CD4-positive, alpha-beta T cell (primary cell): ENCODE measurements at regions not wholly inside any gene's neighbourhood (a gene's known extent, or its start where the extent isn't known, plus 50 kb on each side); places are given as distances from the start of the nearest gene placed in this dataset.

Experiments
- ATAC-seq: fragments of 200-7000 bp; cut with Tn5 transposase; one replicate; pipeline ENCODE4 v1.10.0; 2022; ENCODE audit warnings: mild to moderate bottlenecking; ENCODE audit not compliant: poor library complexity
- CTCF ChIA-PET: fragments of 350-600 bp; sonication (Branson Sonifier 250); formaldehyde crosslinking; loops from one replicate; lab custom pipeline; 2021; ENCODE audit warnings: antibody characterized with exemption, inconsistent platforms; lab: Charles Lee
- POLR2A ChIA-PET: fragments of 350-600 bp; sonication (Branson Sonifier 250); formaldehyde crosslinking; loops from one replicate; lab custom pipeline; 2021; ENCODE audit warnings: antibody characterized with exemption, inconsistent platforms; lab: Charles Lee
- DNase-seq, 14 experiments: peaks; one replicate each; pipeline ENCODE4 v3.0.0-alpha.2; 2013 to 2020; ENCODE audit warnings: mixed read lengths in 2 of 14
- H3K27ac ChIP-seq, 2 donors: one replicate each; pipeline versions ENCODE4 v1.5.1 to v1.7.0; 2013; ENCODE audit warnings: low read length in 2 of 2, low read depth in 1 of 2, mild to moderate bottlenecking in 1 of 2
- H3K27me3 ChIP-seq, 2 experiments: 1 replicate in 1 of 2; 2 replicates in 1 of 2; pipeline versions ENCODE4 v1.6.1 to v1.7.0; 2013; ENCODE audit warnings: low read length in 2 of 2, control low read depth in 1 of 2, mild to moderate bottlenecking in 1 of 2, moderate library complexity in 1 of 2; ENCODE audit not compliant: insufficient read depth in 2 of 2, control insufficient read depth in 1 of 2
- H3K36me3 ChIP-seq: one replicate; pipeline ENCODE4 v1.6.1; 2013; ENCODE audit warnings: low read length, control low read depth; ENCODE audit not compliant: insufficient read depth
- H3K4me1 ChIP-seq: one replicate; pipeline ENCODE4 v1.6.1; 2013; ENCODE audit warnings: low read length, control low read depth; ENCODE audit not compliant: insufficient read depth
- H3K4me3 ChIP-seq: one replicate; pipeline ENCODE4 v1.5.1; 2013; ENCODE audit warnings: mild to moderate bottlenecking, low read length, moderate library complexity
- H3K9me3 ChIP-seq, 2 experiments: 1 replicate in 1 of 2; 2 replicates in 1 of 2; pipeline versions ENCODE4 v1.6.1 to v1.7.0; 2013; ENCODE audit warnings: low read length in 2 of 2, mild to moderate bottlenecking in 2 of 2, control low read depth in 1 of 2, moderate library complexity in 1 of 2; ENCODE audit not compliant: control insufficient read depth in 1 of 2, insufficient read depth in 1 of 2
- H3K27ac Mint-ChIP-seq: one replicate; pipeline ENCODE4 v1.8.0; 2020; ENCODE audit warnings: mixed read lengths
- H3K27me3 Mint-ChIP-seq: one replicate; pipeline ENCODE4 v1.8.0; 2021; ENCODE audit warnings: mixed read lengths
- H3K36me3 Mint-ChIP-seq: one replicate; pipeline ENCODE4 v1.8.0; 2021; ENCODE audit warnings: low read depth, mixed read lengths
- H3K4me1 Mint-ChIP-seq: one replicate; pipeline ENCODE4 v1.8.0; 2021; ENCODE audit warnings: low read depth, mixed read lengths
- H3K4me3 Mint-ChIP-seq: one replicate; pipeline ENCODE4 v1.8.0; 2020; ENCODE audit warnings: mild to moderate bottlenecking, mixed read lengths
- H3K9me3 Mint-ChIP-seq: one replicate; pipeline ENCODE4 v1.8.0; 2020; ENCODE audit warnings: mixed read lengths
- CTCF ChIP-seq: fragments of 200-600 bp; IDR thresholded peaks from one replicate; pipeline ENCODE4 v1.8.0; 2022; ENCODE audit warnings: antibody characterized with exemption, mild to moderate bottlenecking
- intact Hi-C, 2 experiments: fragments of 100-400 bp; cut with DNase I in 1 of 2; cut with micrococcal nuclease in 1 of 2; formaldehyde crosslinking; loops; one replicate each; pipeline versions ENCODE4 v1.15.1 to v1.9.0; 2023 to 2025; cut with DNase I, micrococcal nuclease

- H3K27ac Mint-ChIP-seq, result no peak overlapping the region
- ChIA-PET POLR2A (no interaction called here), CTCF (no interaction called here)
- DNase-seq, result no peak
- Histone ChIP-seq H3K27me3 (no peaks in the 10 kb centered on the region), H3K4me3 (no peak overlapping the region), H3K27ac (no peak overlapping the region), H3K9me3 (no peaks in the 10 kb centered on the region), H3K36me3 (no peaks in the 10 kb centered on the region), H3K4me1 (no peaks in the 10 kb centered on the region)
- no peaks in the 10 kb centered on the region for H3K27me3 Mint-ChIP-seq
- no peak for TF ChIP-seq CTCF
- intact Hi-C loops, result no loop called here
- peaks cover 4% of the 10 kb centered on the region for H3K9me3 Mint-ChIP-seq
- H3K36me3 Mint-ChIP-seq, result no peaks in the 10 kb centered on the region
- H3K4me3 Mint-ChIP-seq, result no peak overlapping the region
- no peaks in the 10 kb centered on the region for H3K4me1 Mint-ChIP-seq
- no peak for ATAC-seq
Observed at GRCh38 chr18:66749030-66749429, 145.1 kb upstream of the CDH19 start.

GRCh38 chr18:66742832-66743231 is 138.9 kb upstream of the CDH19 start:
- H3K36me3 ChIP-seq, result no peaks in the 10 kb centered on the region
- POLR2A ChIA-PET, result no interaction called here
- Mint-ChIP-seq H3K9me3 (peaks cover 2% of the 10 kb centered on the region), H3K4me3 (no peak overlapping the region), H3K36me3 (no peaks in the 10 kb centered on the region), H3K27me3 (no peaks in the 10 kb centered on the region), H3K4me1 (no peaks in the 10 kb centered on the region), H3K27ac (no peak overlapping the region)
- H3K9me3 ChIP-seq, result no peaks in the 10 kb centered on the region
- no peaks in the 10 kb centered on the region for H3K27me3 ChIP-seq
- H3K4me1 ChIP-seq, result no peaks in the 10 kb centered on the region
- no peak for DNase-seq
- TF ChIP-seq CTCF, result no peak
- ATAC-seq, result no peak
- H3K27ac ChIP-seq, result no peak overlapping the region
- intact Hi-C loops, result no loop called here
- CTCF ChIA-PET, result interaction anchor here (1.0 kb wide), 1 partner anchor 19 kb away, joined by 3 read pairs; no protein-coding TSS in a partner anchor
- no peak overlapping the region for H3K4me3 ChIP-seq

- ChIA-PET CTCF (no interaction called here), POLR2A (no interaction called here)
- Mint-ChIP-seq H3K9me3 (peaks cover 2% of the 10 kb centered on the region), H3K27me3 (no peaks in the 10 kb centered on the region), H3K36me3 (no peaks in the 10 kb centered on the region), H3K4me3 (no peak overlapping the region), H3K4me1 (no peaks in the 10 kb centered on the region), H3K27ac (no peak overlapping the region)
- Histone ChIP-seq H3K36me3 (no peaks in the 10 kb centered on the region), H3K27ac (no peak overlapping the region), H3K9me3 (peaks cover 0 to 16% of the 10 kb centered on the region in 2 experiments), H3K4me1 (no peaks in the 10 kb centered on the region), H3K27me3 (no peaks in the 10 kb centered on the region), H3K4me3 (no peak overlapping the region)
- intact Hi-C loops, result no loop called here
- TF ChIP-seq CTCF, result no peak
- ATAC-seq (no peak), DNase-seq (no peak)
Observed at GRCh38 chr18:66735933-66736332, 132.0 kb upstream of the CDH19 start.
